Globus pallidus (tissue), 1 donor: ENCODE measurements at regions not wholly inside any gene's neighbourhood (a gene's known extent, or its start where the extent isn't known, plus 50 kb on each side); places are given as distances from the start of the nearest gene placed in this dataset.
"Not testable (repeated sequence)": the region's sequence is repeated elsewhere in the genome, so short reads cannot be mapped to it uniquely, and the experiment has no call there.

Source experiments
- DNase-seq: peaks from one replicate; pipeline ENCODE4 v3.0.0-alpha.2; 2015; ENCODE audit warnings: low spot score

DNA sequence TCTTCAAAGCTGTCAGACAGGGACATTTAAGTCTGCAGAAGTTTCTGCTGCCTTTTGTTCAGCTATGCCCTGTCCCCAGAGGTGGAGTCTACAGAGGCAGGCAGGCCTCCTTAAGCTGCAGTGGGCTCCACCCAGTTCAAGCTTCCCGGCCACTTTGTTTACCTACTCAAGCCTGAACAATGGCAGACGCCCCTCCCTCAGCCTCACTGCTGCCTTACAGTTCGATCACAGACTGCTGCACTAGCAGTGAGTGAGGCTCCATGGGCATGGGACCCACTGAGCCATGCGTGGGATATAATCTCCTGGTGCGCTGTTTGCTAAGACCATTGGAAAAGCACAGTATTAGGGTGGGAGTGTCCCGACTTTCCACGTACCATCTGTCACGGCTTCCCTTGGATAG lies 585.9 kb upstream of the HS3ST5 start:
- not testable (repeated sequence) for DNase-seq

DNA sequence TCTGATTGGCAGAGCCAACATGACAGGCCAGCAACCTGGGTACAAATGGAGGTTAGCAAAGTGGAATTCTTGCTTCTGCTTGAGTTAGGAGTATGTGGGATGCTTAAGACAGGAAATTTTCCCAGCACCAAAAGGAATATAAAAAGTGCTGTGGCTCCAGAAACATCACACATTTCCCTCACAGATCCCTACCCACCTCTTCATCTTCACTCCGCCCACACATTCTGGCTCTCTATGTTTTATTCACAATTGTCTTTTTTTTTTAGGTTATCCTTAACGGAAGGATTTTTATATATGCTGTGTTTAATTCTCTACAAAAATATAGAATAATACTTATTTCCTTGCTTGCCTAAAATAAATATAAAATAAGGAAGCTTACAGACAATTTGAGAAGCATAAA lies 563.3 kb upstream of the HS3ST5 start:
- DNase-seq = no peak

DNA sequence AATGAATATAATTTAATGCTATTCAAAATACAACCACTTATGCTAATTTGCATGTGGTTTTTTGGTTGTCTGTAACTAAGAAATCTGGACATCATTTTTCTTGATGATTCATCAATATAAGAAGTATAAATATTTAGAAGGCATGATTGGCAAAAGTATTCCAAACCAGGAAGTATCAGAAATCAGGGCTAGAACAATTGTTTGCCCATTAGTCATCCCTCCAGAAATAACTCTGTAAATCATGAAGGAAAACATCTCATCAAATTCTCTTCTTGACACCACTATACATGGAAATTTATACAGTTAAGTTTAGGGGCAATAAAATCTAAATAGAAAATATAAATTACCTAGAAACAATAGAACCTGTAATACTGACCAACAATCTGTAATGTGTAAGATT lies 554.7 kb upstream of the HS3ST5 start:
- no peak for DNase-seq

DNA sequence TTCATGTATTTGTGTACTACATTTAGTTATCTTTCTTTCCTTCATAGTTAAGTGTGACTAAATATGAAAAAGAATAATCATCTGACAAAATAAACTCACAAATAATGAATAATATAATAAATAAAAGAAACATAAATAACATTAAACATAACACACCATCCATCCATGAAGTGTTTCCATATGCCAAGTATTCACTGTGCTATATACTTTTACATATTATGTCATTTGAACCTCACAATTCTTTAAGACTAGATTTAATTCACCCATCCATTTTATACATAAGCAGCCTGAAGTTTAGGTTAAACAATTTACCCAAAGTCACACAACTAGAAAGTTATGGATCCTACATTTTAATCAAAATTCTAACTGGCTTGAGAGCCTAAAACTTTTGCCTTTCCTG lies 549.4 kb upstream of the HS3ST5 start:
- no peak for DNase-seq

DNA sequence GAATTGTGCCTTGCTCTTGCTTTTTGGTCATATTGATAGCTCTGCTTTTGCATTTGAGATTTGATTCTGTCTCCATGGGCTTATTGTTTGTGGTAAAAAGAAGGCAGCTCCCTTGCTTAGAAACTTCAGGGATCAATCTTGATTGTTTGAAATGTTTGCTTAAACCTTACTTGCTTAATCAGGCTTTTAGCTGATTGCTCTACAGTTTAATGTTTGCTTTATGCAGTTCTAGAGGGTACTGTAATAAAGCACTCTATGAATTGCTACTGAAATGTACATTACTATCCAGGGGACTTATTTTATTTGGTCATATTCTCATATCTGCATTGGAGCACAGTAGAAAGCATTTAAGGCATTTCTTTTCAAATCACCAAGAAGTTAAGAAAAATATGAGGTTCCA lies 545.4 kb upstream of the HS3ST5 start:
- DNase-seq = no peak

DNA sequence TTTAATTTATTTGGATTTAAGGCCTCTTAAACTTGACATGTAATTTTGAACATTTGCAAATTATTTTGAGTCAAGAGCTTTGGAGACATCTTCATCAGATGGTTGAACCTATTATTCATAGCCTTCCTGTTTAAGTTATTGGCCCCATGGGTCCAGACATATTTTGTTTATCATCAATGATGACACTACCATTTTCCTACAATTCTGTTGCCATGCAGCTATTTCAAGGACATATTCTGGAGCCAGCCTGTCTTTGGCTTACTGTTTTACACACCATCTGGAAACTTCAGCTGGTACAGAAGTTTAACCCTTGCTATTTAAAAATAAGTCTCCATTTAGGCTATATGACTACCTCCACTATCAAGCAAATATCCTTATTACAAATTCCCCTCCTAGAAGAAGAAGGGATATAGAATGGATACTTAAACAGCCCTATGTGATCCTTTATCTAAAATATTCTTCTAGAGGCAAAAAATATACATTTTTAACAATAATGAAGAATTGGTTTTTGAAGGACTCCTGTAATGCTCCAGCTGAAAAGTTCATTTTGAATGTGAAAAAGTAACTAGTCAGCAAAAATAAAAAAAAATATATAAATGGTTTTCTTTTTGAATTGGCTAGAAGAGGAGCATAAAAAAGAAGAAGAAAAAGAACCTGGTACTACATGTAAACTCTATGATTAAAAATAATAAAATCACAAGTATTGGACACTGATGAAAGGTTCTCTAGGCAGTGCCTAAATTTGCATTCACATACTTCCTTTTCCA lies 544.0 kb upstream of the HS3ST5 start:
- no peak for DNase-seq

DNA sequence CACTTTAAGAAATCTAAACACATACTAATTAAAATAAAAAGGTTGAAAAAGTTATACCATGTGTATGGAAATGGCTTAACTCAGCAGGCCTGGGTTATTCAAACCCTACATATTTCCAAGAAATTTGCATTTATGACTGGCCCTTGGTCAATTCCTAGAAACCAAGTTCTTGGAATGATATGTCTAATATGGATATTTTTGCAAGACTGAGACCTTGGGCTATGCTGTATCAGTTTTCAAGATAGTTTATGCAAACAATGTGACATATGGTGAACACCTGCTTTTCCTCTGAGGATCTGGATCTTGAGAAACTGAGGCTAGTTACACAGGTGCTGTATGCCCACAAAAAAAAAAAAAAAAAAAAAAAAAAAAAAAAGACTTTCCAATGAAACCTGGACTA lies 536.9 kb upstream of the HS3ST5 start:
- DNase-seq = no peak

DNA sequence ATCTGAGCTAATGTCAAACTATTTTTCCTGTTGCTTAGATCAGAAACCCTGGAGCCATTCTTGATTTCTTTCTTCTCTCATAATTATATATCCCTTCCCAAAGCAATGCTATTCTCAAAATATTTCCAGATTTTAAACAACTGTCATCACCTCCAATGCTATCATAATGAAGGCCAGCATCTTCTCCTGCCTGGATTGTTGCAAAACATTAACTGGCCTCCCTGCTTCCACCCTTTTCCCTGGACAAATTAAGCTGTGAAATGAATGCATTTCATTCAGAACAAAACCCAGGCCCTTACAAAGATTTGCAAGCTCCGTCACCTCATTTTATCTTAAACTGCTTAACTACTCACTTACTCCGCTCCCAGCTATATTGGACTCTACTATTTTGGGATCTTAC lies 535.3 kb upstream of the HS3ST5 start:
- DNase-seq = no peak

DNA sequence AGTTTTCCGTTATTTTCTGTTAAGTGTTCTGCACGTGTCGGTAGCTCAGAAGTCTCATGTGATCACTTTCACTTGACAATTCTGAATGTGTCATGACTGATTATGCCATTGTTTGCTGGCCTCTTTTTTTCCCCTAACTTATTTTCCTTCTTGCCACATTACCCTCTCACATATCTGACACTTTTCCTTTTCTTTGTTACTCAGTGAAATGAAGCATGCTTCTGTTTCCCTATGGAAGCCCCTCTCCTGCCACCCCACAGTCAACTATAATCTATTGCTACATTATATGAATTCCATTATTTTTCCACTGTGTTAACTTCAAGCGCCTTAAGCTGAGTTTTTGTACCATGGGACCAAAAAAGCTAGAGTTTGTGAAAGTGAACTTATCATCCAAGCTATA lies 531.6 kb upstream of the HS3ST5 start:
- no peak for DNase-seq

DNA sequence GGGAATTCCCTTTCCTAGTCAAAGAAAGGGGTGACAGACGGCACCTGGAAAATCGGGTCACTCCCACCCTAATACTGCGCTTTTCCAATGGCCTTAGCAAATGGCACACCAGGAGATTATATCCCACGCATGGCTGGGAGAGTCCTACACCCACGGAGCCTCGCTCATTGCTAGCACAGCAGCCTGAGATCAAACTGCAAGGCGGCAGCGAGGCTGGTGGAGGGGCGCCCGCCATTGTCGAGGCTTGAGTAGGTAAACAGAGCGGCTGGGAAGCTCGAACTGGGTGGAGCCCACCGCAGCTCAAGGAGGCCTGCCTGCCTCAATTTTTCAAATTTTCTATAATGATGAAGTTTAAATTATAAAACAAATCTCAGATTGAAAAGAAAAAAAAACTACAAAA lies 522.7 kb upstream of the HS3ST5 start:
- DNase-seq = not testable (repeated sequence)

DNA sequence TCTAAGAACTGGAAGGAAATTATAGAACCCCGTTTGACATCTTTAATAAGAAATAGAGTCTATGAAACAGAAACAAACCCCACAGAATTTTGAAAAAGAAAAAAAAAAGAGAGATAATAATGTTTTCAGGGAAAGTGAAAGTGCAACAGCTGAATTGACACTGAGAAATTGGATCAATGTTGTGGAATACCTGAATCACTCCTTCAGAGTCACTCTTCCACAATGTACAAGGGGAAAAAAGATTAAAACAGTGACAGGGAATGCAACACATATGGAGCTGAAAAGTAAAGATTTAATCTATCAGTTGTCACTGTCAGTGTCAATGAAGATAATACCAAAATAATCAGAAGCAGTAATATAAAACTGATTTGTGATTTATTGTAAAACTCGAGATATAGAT lies 520.8 kb upstream of the HS3ST5 start:
- no peak for DNase-seq

DNA sequence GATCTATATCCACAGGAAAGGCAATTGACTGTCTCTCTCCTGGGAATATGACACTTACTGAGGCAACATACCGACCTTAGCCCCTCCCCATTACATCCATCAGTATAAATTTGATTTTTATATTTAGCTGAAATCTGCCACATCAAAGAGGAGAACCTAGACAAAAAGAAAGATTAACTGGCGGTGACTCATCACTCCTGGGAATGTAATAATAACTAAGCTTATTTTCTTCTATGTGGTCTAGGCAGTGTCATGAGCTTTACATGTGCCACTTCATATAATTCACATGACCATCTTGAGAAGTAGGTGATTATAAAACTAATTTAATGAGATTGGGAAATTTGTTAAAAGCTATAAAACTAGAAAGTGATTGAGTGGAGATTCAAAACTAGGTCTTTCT lies 520.0 kb upstream of the HS3ST5 start:
- DNase-seq = no peak

DNA sequence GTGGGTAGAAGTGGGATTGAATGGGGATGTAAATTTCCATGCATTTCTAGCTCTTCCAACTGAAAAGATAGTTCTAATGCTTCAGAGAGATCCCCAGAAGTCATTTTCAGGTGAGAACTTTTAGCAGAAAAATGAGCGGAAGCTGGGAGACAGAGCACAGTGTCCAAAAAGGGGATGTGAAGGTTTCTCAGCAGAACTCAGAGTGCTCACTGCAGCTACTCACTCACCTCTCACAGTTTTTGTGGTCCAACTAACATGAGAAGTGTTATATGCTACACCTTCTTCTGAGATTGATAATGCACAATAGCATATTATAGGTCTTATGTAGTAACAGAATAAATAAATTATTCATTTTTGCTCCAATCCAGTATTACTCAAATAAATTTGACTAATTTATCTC lies 519.2 kb upstream of the HS3ST5 start:
- DNase-seq = no peak

DNA sequence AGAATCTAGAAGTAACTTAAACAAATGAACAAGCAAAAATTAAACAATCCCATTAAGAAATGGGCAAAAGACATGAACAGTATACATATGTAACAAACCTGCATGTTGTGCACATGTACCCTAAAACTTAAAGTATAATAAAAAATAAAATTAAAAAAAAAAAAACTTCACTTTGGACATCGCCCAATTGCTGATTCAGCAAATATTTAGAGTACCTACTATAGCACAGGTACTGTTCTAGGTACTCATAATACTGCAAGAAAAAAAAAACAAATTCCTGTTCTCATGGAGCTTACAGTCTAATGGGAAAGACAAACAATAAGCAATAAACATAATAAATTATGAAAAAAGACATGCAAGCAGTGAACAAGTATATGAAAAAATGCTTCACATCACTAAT lies 501.5 kb upstream of the HS3ST5 start:
- DNase-seq = no peak

DNA sequence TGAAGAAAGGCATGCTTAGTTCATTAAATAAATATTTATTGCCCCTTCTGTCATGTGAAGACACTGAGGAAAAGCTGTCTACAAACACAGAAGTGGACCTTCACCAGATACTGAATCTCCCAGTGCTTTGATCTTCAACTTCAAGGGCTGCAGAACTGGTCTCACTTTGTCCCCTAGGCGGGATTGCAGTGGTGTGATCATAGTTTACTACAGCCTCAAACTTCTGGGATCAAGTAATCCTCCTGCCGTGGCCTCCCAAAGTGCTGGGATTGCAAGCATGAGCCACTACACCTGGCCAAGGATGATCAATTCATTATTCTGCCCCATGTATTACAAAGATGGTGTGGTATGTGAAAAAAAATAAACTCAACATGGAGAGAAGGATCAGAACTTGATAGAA lies 496.2 kb upstream of the HS3ST5 start:
- DNase-seq = no peak

DNA sequence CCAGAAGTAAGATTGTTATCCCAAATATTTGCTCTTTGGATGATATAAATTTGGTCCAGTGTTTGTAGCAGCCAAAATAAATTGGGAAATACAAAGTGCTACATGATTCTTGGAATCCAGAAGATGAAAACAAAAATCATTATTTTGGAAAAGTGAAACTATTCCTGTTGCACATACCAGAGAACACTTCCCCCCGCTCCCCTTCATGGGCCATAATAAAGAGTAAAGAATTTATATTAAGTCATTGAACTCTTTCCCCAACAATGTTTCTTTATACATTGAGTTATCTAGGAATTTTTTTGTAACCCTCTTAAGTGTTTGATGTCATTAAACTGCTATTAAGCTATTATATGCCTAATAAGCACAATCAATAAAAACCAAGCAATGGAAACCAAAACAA lies 490.4 kb upstream of the HS3ST5 start:
- DNase-seq = no peak

DNA sequence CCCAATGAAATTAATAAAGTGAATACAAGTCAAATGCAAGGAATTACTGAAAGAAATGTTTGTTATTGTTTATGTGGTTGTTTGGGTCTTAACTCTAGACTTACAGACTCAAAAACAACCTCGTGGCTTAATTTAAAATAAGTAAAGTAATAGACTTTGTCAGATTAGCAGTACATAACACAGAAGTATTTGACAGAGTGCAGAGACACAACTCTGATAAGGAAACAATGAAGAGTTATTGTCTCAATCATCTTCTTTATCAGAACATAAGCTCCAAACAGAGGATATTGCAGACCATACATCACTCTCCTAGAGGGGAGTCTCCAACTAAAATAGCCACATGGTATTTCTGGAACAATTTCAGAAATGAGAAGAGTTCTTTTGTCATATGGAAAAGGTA lies 487.7 kb upstream of the HS3ST5 start:
- DNase-seq = no peak

DNA sequence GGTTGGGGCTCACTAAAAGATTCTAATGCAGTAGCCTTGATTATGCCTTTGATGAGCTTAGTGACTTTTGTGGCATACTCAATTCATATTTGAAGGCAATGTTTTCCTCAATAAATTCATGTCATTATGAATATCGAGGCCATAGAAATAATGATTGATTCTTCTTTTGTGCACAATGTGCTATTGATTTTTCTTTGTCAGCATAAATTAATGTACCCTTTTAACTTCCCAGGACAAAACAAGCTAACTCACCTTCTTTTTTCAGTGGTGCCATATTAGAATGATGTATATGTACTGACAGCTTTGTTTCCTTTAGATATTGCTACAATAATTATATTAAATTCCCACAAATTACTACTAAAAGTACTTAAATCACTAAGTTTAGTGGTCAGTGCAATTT lies 484.3 kb upstream of the HS3ST5 start:
- DNase-seq = no peak

DNA sequence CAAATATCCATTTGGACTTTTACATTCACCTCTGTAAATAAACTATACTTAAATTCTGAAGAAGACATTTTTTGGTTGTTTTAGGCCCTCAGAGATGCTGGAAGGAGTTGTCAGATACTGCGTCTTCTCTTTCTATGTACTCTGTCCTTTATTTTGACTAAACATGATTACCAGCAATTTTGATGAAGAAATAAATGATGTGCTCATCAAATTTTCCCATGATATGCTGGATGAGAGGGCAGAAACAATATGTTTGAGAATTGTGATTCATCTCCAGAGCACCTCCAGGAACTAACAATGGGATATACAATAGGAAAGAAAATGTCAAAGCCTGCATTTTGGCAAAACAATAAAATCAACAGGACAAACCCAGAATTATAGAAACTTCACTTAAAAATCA lies 481.6 kb upstream of the HS3ST5 start:
- DNase-seq = no peak

DNA sequence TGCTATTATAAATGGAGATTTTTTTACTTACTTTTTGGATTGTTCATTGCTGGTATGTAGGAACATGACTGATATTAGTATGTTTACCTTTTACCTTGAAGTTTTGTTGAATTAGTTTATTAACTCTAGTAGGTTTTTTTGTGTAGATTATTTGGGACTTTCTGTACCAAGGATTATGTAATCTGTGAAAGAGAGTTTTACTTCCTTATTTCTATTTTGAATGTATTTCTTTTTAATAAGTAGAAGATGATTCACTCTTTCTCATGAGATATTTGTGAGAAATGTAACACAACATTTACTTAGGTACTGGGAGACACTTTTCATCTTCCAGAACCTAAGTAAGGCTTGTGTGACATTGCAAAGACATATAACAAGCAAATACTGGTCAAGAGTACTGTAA lies 473.9 kb upstream of the HS3ST5 start:
- DNase-seq = no peak

DNA sequence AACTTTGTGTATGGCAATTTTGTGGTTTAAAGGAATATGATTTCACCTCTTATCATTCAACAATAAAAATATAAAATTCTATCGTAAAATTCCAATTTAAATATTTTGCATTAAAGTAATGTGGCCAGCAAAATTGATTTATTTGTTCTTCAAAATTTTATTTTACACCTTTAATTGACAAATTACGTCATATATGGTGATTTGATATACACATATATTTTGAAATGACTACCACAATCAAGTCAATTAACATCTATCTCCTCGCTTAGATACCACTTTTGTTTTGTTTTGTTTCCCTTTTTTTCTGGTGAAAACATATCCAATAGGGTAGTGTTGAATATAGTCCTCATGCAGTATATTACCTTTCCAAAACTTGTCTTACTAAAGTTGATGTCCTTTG lies 467.6 kb upstream of the HS3ST5 start:
- DNase-seq = no peak

DNA sequence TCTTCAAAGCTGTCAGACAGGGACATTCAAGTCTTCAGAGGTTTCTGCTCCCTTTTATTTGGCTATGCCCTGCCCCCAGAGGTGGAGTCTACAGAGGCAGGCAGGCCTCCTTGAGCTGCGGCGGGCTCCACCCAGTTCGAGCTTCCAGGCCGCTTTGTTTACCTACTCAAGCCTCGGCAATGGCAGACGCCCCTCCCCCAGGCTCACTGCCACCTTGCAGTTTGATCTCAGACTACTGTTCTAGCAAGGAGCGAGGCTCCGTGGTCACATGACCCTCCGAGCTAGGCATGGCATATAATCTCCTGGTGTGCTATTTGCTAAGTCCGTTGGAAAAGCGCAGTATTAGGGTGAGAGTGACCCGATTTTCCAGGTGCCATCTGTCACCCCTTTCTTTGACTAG lies 462.6 kb upstream of the HS3ST5 start:
- DNase-seq = not testable (repeated sequence)

DNA sequence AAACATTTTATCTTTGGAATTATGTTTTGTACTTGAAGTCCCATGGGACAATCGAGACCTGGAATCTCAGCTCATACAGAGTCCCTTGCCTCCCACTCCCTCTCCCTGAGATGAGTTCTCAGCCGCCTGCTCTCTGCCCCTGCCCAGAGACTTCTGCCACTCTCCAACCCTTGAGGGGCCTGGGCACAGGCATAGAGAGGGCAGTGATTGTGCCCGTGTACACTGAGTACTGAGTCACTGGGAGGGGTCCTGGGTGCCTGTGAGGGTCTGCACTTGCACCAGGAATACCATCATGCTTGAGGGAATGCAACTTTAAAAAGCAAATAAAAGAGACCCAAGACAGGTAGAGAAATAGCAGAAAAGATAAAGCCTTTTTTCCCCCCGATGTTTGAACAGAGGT lies 453.8 kb upstream of the HS3ST5 start:
- DNase-seq = no peak

DNA sequence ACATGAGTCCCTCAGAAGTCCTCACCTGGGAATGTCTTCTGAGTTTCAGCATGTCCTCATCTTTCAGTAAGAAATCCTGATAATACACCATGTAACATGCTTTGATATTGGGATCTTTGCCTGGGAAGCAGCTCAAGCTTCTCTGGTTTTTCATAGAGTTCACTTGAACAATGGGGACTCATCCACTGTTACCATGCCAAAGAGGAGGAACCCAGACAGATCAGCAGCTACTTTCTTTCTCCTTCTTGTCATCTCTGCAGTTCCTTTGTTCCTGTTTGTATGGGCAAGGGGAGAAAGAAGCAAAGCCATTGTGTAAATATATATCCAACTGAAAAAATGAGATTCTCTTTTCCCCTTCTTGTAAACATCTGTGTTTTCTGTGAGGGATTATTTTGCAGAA lies 450.6 kb upstream of the HS3ST5 start:
- no peak for DNase-seq
